Stimulated activated memory B cell treated with anti-CD40 and anti-IgM and Interleukin-4, amounts not matched to agents 10 μg/mL and 1 μg/mL and 100 μg/mL, for 72 hours (primary cell): ENCODE measurements at regions not wholly inside any gene's neighbourhood (a gene's known extent, or its start where the extent isn't known, plus 50 kb on each side); places are given as distances from the start of the nearest gene placed in this dataset.
"Not testable (repeated sequence)": the region's sequence is repeated elsewhere in the genome, so short reads cannot be mapped to it uniquely, and the experiment has no call there.

Experiments used
- ATAC-seq: fragments of 150-1000 bp; cut with Tn5 transposase; 2 replicates; pipeline ENCODE4 v1.10.0; 2021
- H3K27ac Mint-ChIP-seq: one replicate; pipeline ENCODE4 v1.8.0; 2022; ENCODE audit warnings: mild to moderate bottlenecking, mixed read lengths
- H3K27me3 Mint-ChIP-seq: one replicate; pipeline ENCODE4 v1.8.0; 2022; ENCODE audit warnings: mixed read lengths
- H3K36me3 Mint-ChIP-seq: one replicate; pipeline ENCODE4 v1.8.0; 2022; ENCODE audit warnings: mixed read lengths
- H3K4me1 Mint-ChIP-seq: one replicate; pipeline ENCODE4 v1.8.0; 2022; ENCODE audit warnings: mixed read lengths
- H3K4me3 Mint-ChIP-seq: one replicate; pipeline ENCODE4 v1.8.0; 2022; ENCODE audit warnings: mild to moderate bottlenecking, moderate library complexity, mixed read lengths
- H3K9me3 Mint-ChIP-seq: one replicate; pipeline ENCODE4 v1.8.0; 2022; ENCODE audit warnings: mixed read lengths

GRCh38 chr12:131459773-131460365 is 251.0 kb upstream of the SFSWAP start:
- peaks cover 77% of the 10 kb centered on the region for H3K27me3 Mint-ChIP-seq
- ATAC-seq = no peak

GRCh38 chr12:131460520-131460919 is 250.4 kb upstream of the SFSWAP start:
- H3K27ac Mint-ChIP-seq = no peak overlapping the region
- ATAC-seq = no peak
- no peaks in the 10 kb centered on the region for H3K4me1 Mint-ChIP-seq
- H3K4me3 Mint-ChIP-seq = no peak overlapping the region
- H3K36me3 Mint-ChIP-seq = no peaks in the 10 kb centered on the region
- peaks cover 3% of the 10 kb centered on the region for H3K9me3 Mint-ChIP-seq
- H3K27me3 Mint-ChIP-seq = peaks cover 71% of the 10 kb centered on the region

More at GRCh38 chr12:131459773-131460365, 251.0 kb upstream of the SFSWAP start:
- H3K27ac Mint-ChIP-seq = no peak overlapping the region
- H3K4me1 Mint-ChIP-seq = peaks cover 4% of the 10 kb centered on the region
- H3K4me3 Mint-ChIP-seq = no peak overlapping the region
- H3K9me3 Mint-ChIP-seq = peaks cover 3% of the 10 kb centered on the region
- no peaks in the 10 kb centered on the region for H3K36me3 Mint-ChIP-seq

- Mint-ChIP-seq H3K4me1 (no peaks in the 10 kb centered on the region), H3K27me3 (peaks cover 65% of the 10 kb centered on the region)
Measured at GRCh38 chr12:131461096-131461495, 249.8 kb upstream of the SFSWAP start.

GRCh38 chr12:131463174-131463573 is 247.7 kb upstream of the SFSWAP start:
- Mint-ChIP-seq H3K9me3 (peaks cover 3% of the 10 kb centered on the region), H3K27me3 (peaks cover 45% of the 10 kb centered on the region), H3K27ac (no peak overlapping the region), H3K4me1 (no peaks in the 10 kb centered on the region), H3K4me3 (no peak overlapping the region), H3K36me3 (no peaks in the 10 kb centered on the region)
- no peak for ATAC-seq

More at GRCh38 chr12:131461096-131461495, 249.8 kb upstream of the SFSWAP start:
- H3K36me3 Mint-ChIP-seq = no peaks in the 10 kb centered on the region
- no peak overlapping the region for H3K27ac Mint-ChIP-seq
- H3K4me3 Mint-ChIP-seq = no peak overlapping the region
- ATAC-seq = no peak
- peaks cover 3% of the 10 kb centered on the region for H3K9me3 Mint-ChIP-seq

GRCh38 chr12:131464081-131464480 is 246.8 kb upstream of the SFSWAP start:
- H3K36me3 Mint-ChIP-seq = no peaks in the 10 kb centered on the region
- no peak overlapping the region for H3K27ac Mint-ChIP-seq
- H3K27me3 Mint-ChIP-seq = peaks cover 36% of the 10 kb centered on the region
- H3K9me3 Mint-ChIP-seq = peaks cover 3% of the 10 kb centered on the region
- H3K4me3 Mint-ChIP-seq = no peak overlapping the region
- no peaks in the 10 kb centered on the region for H3K4me1 Mint-ChIP-seq
- ATAC-seq = no peak

- Mint-ChIP-seq H3K9me3 (peaks cover 3% of the 10 kb centered on the region), H3K27me3 (peaks cover 23% of the 10 kb centered on the region), H3K27ac (no peak overlapping the region), H3K4me3 (no peak overlapping the region), H3K4me1 (no peaks in the 10 kb centered on the region), H3K36me3 (no peaks in the 10 kb centered on the region)
- no peak for ATAC-seq
Measured at GRCh38 chr12:131466306-131466705, 244.6 kb upstream of the SFSWAP start.

- Mint-ChIP-seq H3K4me3 (no peak overlapping the region), H3K9me3 (peaks cover 3% of the 10 kb centered on the region), H3K4me1 (no peaks in the 10 kb centered on the region), H3K36me3 (no peaks in the 10 kb centered on the region), H3K27me3 (peaks cover 23% of the 10 kb centered on the region), H3K27ac (no peak overlapping the region)
- ATAC-seq = no peak
Measured at GRCh38 chr12:131466932-131467331, 244.0 kb upstream of the SFSWAP start.

- H3K9me3 Mint-ChIP-seq = no peaks in the 10 kb centered on the region
- no peak overlapping the region for H3K27ac Mint-ChIP-seq
- peaks cover 20% of the 10 kb centered on the region for H3K27me3 Mint-ChIP-seq
- no peak overlapping the region for H3K4me3 Mint-ChIP-seq
- no peaks in the 10 kb centered on the region for H3K36me3 Mint-ChIP-seq
- ATAC-seq = no peak
- no peaks in the 10 kb centered on the region for H3K4me1 Mint-ChIP-seq
Measured at GRCh38 chr12:131468206-131468605, 242.7 kb upstream of the SFSWAP start.

GRCh38 chr12:131469945-131470344 is 240.9 kb upstream of the SFSWAP start:
- H3K4me3 Mint-ChIP-seq, H3K36me3 Mint-ChIP-seq, H3K4me1 Mint-ChIP-seq, ATAC-seq, H3K9me3 Mint-ChIP-seq, H3K27ac Mint-ChIP-seq: not testable (repeated sequence)
- peaks cover 20% of the 10 kb centered on the region for H3K27me3 Mint-ChIP-seq

- peaks cover 20% of the 10 kb centered on the region for H3K27me3 Mint-ChIP-seq
- no peaks in the 10 kb centered on the region for H3K9me3 Mint-ChIP-seq
- no peak overlapping the region for H3K4me3 Mint-ChIP-seq
- no peaks in the 10 kb centered on the region for H3K36me3 Mint-ChIP-seq
- ATAC-seq = no peak
- no peak overlapping the region for H3K27ac Mint-ChIP-seq
- H3K4me1 Mint-ChIP-seq = no peaks in the 10 kb centered on the region
Measured at GRCh38 chr12:131471271-131471905, 239.5 kb upstream of the SFSWAP start.

- Mint-ChIP-seq H3K27me3 (peaks cover 20% of the 10 kb centered on the region), H3K4me1 (no peaks in the 10 kb centered on the region), H3K4me3 (no peak overlapping the region), H3K36me3 (no peaks in the 10 kb centered on the region), H3K9me3 (no peaks in the 10 kb centered on the region), H3K27ac (no peak overlapping the region)
- no peak for ATAC-seq
Measured at GRCh38 chr12:131471946-131472732, 238.8 kb upstream of the SFSWAP start.

GRCh38 chr12:131473261-131473660 is 237.6 kb upstream of the SFSWAP start:
- H3K4me1 Mint-ChIP-seq = no peaks in the 10 kb centered on the region
- ATAC-seq = no peak
- no peak overlapping the region for H3K27ac Mint-ChIP-seq
- peaks cover 20% of the 10 kb centered on the region for H3K27me3 Mint-ChIP-seq
- no peak overlapping the region for H3K4me3 Mint-ChIP-seq
- no peaks in the 10 kb centered on the region for H3K9me3 Mint-ChIP-seq
- no peaks in the 10 kb centered on the region for H3K36me3 Mint-ChIP-seq

GRCh38 chr12:131473741-131474709 is 236.9 kb upstream of the SFSWAP start:
- Mint-ChIP-seq H3K4me3 (no peak overlapping the region), H3K27ac (no peak overlapping the region), H3K4me1 (no peaks in the 10 kb centered on the region)

GRCh38 chr12:131475012-131475411 is 235.9 kb upstream of the SFSWAP start:
- H3K4me3 Mint-ChIP-seq, ATAC-seq: not testable (repeated sequence)
- H3K27me3 Mint-ChIP-seq = peaks cover 24% of the 10 kb centered on the region

More at GRCh38 chr12:131473741-131474709, 236.9 kb upstream of the SFSWAP start:
- no peaks in the 10 kb centered on the region for H3K36me3 Mint-ChIP-seq
- H3K9me3 Mint-ChIP-seq = no peaks in the 10 kb centered on the region
- ATAC-seq = no peak
- peaks cover 20% of the 10 kb centered on the region for H3K27me3 Mint-ChIP-seq

GRCh38 chr12:131477613-131478012 is 233.3 kb upstream of the SFSWAP start:
- H3K27me3 Mint-ChIP-seq = peaks cover 18% of the 10 kb centered on the region
- H3K4me1 Mint-ChIP-seq = no peaks in the 10 kb centered on the region
- no peaks in the 10 kb centered on the region for H3K36me3 Mint-ChIP-seq
- ATAC-seq = no peak
- H3K9me3 Mint-ChIP-seq = no peaks in the 10 kb centered on the region
- no peak overlapping the region for H3K4me3 Mint-ChIP-seq
- no peak overlapping the region for H3K27ac Mint-ChIP-seq

More at GRCh38 chr12:131475012-131475411, 235.9 kb upstream of the SFSWAP start:
- not testable (repeated sequence) for H3K9me3 Mint-ChIP-seq, H3K27ac Mint-ChIP-seq, H3K36me3 Mint-ChIP-seq, H3K4me1 Mint-ChIP-seq
